Thyroid gland (tissue), 4 donors: ENCODE measurements at regions not wholly inside any gene's neighbourhood (a gene's known extent, or its start where the extent isn't known, plus 50 kb on each side); places are given as distances from the start of the nearest gene placed in this dataset.
"Not testable (repeated sequence)": the region's sequence is repeated elsewhere in the genome, so short reads cannot be mapped to it uniquely, and the experiment has no call there.

Experiments
- DNase-seq, 2 donors: peaks; one replicate each; pipeline ENCODE4 v3.0.0-alpha.2; 2019
- H3K27ac ChIP-seq, 3 donors: fragments of 200-600 bp; sonication (generic); 1 replicate in 2 of 3; 2 replicates in 1 of 3; pipeline ENCODE4 v1.5.1; 2016 to 2019; ENCODE audit warnings: mild to moderate bottlenecking in 1 of 3, moderate library complexity in 1 of 3
- H3K27me3 ChIP-seq: fragments of 200-600 bp; sonication (generic); one replicate; pipeline ENCODE4 v1.5.1; 2019
- H3K36me3 ChIP-seq, 2 donors: fragments of 200-600 bp; sonication (generic); one replicate each; pipeline ENCODE4 v1.5.1; 2016 to 2019
- H3K4me1 ChIP-seq, 2 donors: fragments of 200-600 bp; sonication (generic); one replicate each; pipeline ENCODE4 v1.5.1; 2017 to 2019
- H3K4me3 ChIP-seq, 3 donors: fragments of 200-600 bp; sonication (generic); replicated peaks in 1 of 3; 1 replicate in 2 of 3; 2 replicates in 1 of 3; pipeline ENCODE4 v1.5.1; 2016; ENCODE audit warnings: mild to moderate bottlenecking in 1 of 3
- H3K9me3 ChIP-seq: fragments of 200-600 bp; sonication (generic); one replicate; pipeline ENCODE4 v1.5.1; 2017
- CTCF ChIP-seq, 6 experiments: fragments of 200-600 bp in 3 of 6; fragments of 450-650 bp in 3 of 6; sonication (generic) in 3 of 6; IDR thresholded peaks; one replicate each; pipeline ENCODE4 v1.5.1; 2016 to 2019; ENCODE audit warnings: antibody characterized with exemption in 6 of 6, mild to moderate bottlenecking in 2 of 6, inconsistent platforms in 1 of 6, moderate library complexity in 1 of 6
- POLR2A ChIP-seq, 2 donors: fragments of 450-650 bp; IDR thresholded peaks; one replicate each; pipeline ENCODE4 v1.6.1; 2017; ENCODE audit warnings: antibody characterized with exemption in 2 of 2, mild to moderate bottlenecking in 2 of 2, moderate library complexity in 1 of 2
- WGBS, 2 donors: methylation state at CpG; one replicate each; pipeline ENCODE4 v1.1.5; 2017; 5-methylcytosine and 5-hydroxymethylcytosine counted together
- intact Hi-C: fragments of 100-400 bp; cut with DNase I; formaldehyde crosslinking; loops from one replicate; pipeline ENCODE4 v1.15.1; 2023

- Histone ChIP-seq H3K27me3 (no peaks in the 10 kb centered on the region), H3K4me3 (no peak overlapping the region), H3K27ac (no peak overlapping the region), H3K9me3 (no peaks in the 10 kb centered on the region), H3K4me1 (no peaks in the 10 kb centered on the region), H3K36me3 (no peaks in the 10 kb centered on the region)
- DNase-seq: no peak
- TF ChIP-seq POLR2A (IDR thresholded peaks at IDR 0.05) (no peak), CTCF (IDR thresholded peaks at IDR 0.05) (no peak)
- WGBS, 2 donors: 80 to 85% methylated on average over 4 of the region's 4 CpGs
- intact Hi-C loops: no loop called here
These were observed 172.5 kb downstream of the POTEB3 start for GRCh38 chr15:21267671-21268395.

- no peaks in the 10 kb centered on the region for H3K9me3 ChIP-seq
- TF ChIP-seq POLR2A (IDR thresholded peaks at IDR 0.05) (no peak), CTCF (IDR thresholded peaks at IDR 0.05) (no peak)
- no peaks in the 10 kb centered on the region for H3K36me3 ChIP-seq
- intact Hi-C loops: no loop called here
- no peak for DNase-seq
- WGBS, 2 donors: 23 to 28% methylated on average over 2 of the region's 2 CpGs
- H3K27me3 ChIP-seq: no peaks in the 10 kb centered on the region
- no peak overlapping the region for H3K27ac ChIP-seq
- no peak overlapping the region for H3K4me3 ChIP-seq
- H3K4me1 ChIP-seq: no peaks in the 10 kb centered on the region
These were observed 173.1 kb downstream of the POTEB3 start for GRCh38 chr15:21267226-21267625.

- intact Hi-C loops, H3K4me1 ChIP-seq, H3K27ac ChIP-seq, H3K36me3 ChIP-seq, H3K9me3 ChIP-seq, H3K27me3 ChIP-seq, DNase-seq, H3K4me3 ChIP-seq: not testable (repeated sequence)
- WGBS, 2 donors: 67 to 82% methylated on average over 3 of the region's 3 CpGs
These were observed 174.7 kb downstream of the POTEB3 start for GRCh38 chr15:21265628-21266027.

GRCh38 chr15:21262851-21263425 lies 177.4 kb downstream of the POTEB3 start:
- TF ChIP-seq POLR2A (IDR thresholded peaks at IDR 0.05) (no peak), CTCF (IDR thresholded peaks at IDR 0.05) (no peak)
- H3K27ac ChIP-seq: no peak overlapping the region
- H3K36me3 ChIP-seq: no peaks in the 10 kb centered on the region
- no peak for DNase-seq
- WGBS, 2 donors: 84 to 89% methylated on average over 12 of the region's 12 CpGs
- no peaks in the 10 kb centered on the region for H3K27me3 ChIP-seq
- H3K9me3 ChIP-seq: no peaks in the 10 kb centered on the region
- intact Hi-C loops: no loop called here
- no peaks in the 10 kb centered on the region for H3K4me1 ChIP-seq
- no peak overlapping the region for H3K4me3 ChIP-seq

- no peaks in the 10 kb centered on the region for H3K4me1 ChIP-seq
- TF ChIP-seq POLR2A (IDR thresholded peaks at IDR 0.05) (no peak), CTCF (IDR thresholded peaks at IDR 0.05) (no peak)
- no peak overlapping the region for H3K4me3 ChIP-seq
- no peak for DNase-seq
- no peak overlapping the region for H3K27ac ChIP-seq
- H3K27me3 ChIP-seq: no peaks in the 10 kb centered on the region
- H3K36me3 ChIP-seq: no peaks in the 10 kb centered on the region
- intact Hi-C loops: no loop called here
- 87 to 92% methylated on average over 29 to 30 of the region's 30 CpGs for WGBS, 2 donors
- no peaks in the 10 kb centered on the region for H3K9me3 ChIP-seq
These were observed 178.1 kb downstream of the POTEB3 start for GRCh38 chr15:21261965-21262850.
